Motor neuron (in vitro differentiated cells): ENCODE measurements at regions not wholly inside any gene's neighbourhood (a gene's known extent, or its start where the extent isn't known, plus 50 kb on each side); places are given as distances from the start of the nearest gene placed in this dataset.

Experiments used
- ATAC-seq, 8 experiments: fragments of 200-7000 bp; cut with Tn5 transposase; replicated peaks in 6 of 8; 2 replicates each; pipeline ENCODE4 v1.8.0; 2021; ENCODE audit warnings: mild to moderate bottlenecking in 8 of 8, moderate library complexity in 8 of 8
- H3K27ac ChIP-seq, 2 donors: fragments of 250-450 bp; sonication (Bioruptor Pico); 2 replicates each; pipeline ENCODE4 v1.9.0; 2021; ENCODE audit warnings: antibody characterized with exemption in 2 of 2, mild to moderate bottlenecking in 2 of 2, moderate library complexity in 1 of 2
- H3K4me1 ChIP-seq, 2 donors: fragments of 250-450 bp; sonication (Bioruptor Pico); replicated peaks in 1 of 2; 2 replicates each; pipeline ENCODE4 v1.6.1; 2021; ENCODE audit warnings: antibody characterized with exemption in 2 of 2, mild to moderate bottlenecking in 2 of 2, moderate library complexity in 1 of 2
- H3K4me3 ChIP-seq, 5 donors: fragments of 250-450 bp; sonication (Bioruptor Pico); 2 replicates each; pipeline ENCODE4 v1.9.0; 2021; ENCODE audit warnings: antibody characterized with exemption in 5 of 5, mild to moderate bottlenecking in 5 of 5, moderate library complexity in 4 of 5
- WGBS, 10 experiments: fragments of 450-650 bp; shearing (Covaris generic); methylation state at CpG; one replicate each; pipeline ENCODE4 v1.0.0; 2022; 5-methylcytosine and 5-hydroxymethylcytosine counted together
- in situ Hi-C, 9 experiments: fragments of 400-800 bp; cut with MboI; loops; one replicate each; pipeline ENCODE4 v1.15.0; 2021; ENCODE audit warnings: low sequenced_read_pairs in 9 of 9, low pct_unique_long_range_greater_than_20kb in 2 of 9; ENCODE audit not compliant: unreplicated experiment in 9 of 9

- Histone ChIP-seq H3K4me1 (no peaks in the 10 kb centered on the region), H3K27ac (no peak overlapping the region), H3K4me3 (no peak overlapping the region)
- WGBS, 10 experiments: 87 to 100% (median 95%) methylated on average over 1 of the region's 1 CpG; no CpG with 5 or more reads in 2 of the 10 experiments
- in situ Hi-C loops: loop anchor here in 3 of 9 experiments (10.0 to 25.0 kb wide), 3 partner anchors 142 to 160 kb away; partner anchors contain the start of gene C1orf52 (in 2 of the 3)
- ATAC-seq: no peak
These were observed 54.2 kb upstream of the MCOLN3 start for GRCh38 chr1:85102479-85102878.
